ENCODE measurements at regions not wholly inside any gene's neighbourhood (a gene's known extent, or its start where the extent isn't known, plus 50 kb on each side); places are given as distances from the start of the nearest gene placed in this dataset.

DNA sequence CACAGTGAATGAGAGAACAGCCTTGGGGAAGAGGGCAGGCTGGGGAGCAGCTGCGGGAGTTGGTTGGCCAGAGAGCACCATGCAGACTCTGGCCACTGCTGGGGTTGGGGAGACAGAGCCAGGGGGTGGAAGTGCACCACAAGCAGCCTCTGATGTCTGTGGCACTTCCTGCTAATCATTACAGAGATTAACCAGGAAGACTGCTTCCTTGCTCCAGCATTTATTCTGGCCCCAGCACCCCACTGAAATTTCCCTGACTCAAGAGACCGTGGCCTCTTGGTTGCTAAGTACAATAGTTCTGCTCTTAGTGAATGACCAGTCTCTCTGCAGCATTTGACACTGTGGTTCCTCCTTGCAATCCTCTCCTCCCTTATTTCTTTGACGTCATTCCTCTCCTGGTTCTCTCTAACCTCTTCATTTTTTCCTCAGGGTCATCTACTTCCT lies 266.2 kb upstream of the ROPN1 start:
- intact Hi-C loops (cut with DNase I) = no loop called here
- Histone ChIP-seq H3K4me1 (ENCODE audit: control insufficient read depth in 2 of 3, insufficient read depth in 2 of 3, low read depth in 1 of 3, low read length in 3 of 3) (peaks cover 3 to 19% (median 17%) of the 10 kb centered on the region in 3 donors), H3K9ac (ENCODE audit: low read length in 3 of 3) (no peak overlapping the region), H3K27me3 (ENCODE audit: control insufficient read depth, insufficient read depth, low read length) (no peaks in the 10 kb centered on the region), H3K27ac (ENCODE audit: low read depth in 2 of 2, low read length in 2 of 2) (peak overlapping the region in 1 of 2 donors; percentile 44), H3K4me3 (ENCODE audit: low read length in 3 of 3) (no peak overlapping the region), H3K9me3 (ENCODE audit: control insufficient read depth in 2 of 3, insufficient read depth in 1 of 3, low read length in 3 of 3) (no peaks in the 10 kb centered on the region), H3K36me3 (ENCODE audit: control insufficient read depth in 2 of 3, insufficient read depth in 3 of 3, low read length in 3 of 3) (no peaks in the 10 kb centered on the region)
- DNase-seq (peak; percentile 55 to 80 (median 79)), FAIRE-seq (no peak)
- TF ChIP-seq CTCF (IDR thresholded peaks at IDR 0.05; ENCODE audit: borderline replicate concordance, extremely low read depth, insufficient read depth) = no peak

DNA sequence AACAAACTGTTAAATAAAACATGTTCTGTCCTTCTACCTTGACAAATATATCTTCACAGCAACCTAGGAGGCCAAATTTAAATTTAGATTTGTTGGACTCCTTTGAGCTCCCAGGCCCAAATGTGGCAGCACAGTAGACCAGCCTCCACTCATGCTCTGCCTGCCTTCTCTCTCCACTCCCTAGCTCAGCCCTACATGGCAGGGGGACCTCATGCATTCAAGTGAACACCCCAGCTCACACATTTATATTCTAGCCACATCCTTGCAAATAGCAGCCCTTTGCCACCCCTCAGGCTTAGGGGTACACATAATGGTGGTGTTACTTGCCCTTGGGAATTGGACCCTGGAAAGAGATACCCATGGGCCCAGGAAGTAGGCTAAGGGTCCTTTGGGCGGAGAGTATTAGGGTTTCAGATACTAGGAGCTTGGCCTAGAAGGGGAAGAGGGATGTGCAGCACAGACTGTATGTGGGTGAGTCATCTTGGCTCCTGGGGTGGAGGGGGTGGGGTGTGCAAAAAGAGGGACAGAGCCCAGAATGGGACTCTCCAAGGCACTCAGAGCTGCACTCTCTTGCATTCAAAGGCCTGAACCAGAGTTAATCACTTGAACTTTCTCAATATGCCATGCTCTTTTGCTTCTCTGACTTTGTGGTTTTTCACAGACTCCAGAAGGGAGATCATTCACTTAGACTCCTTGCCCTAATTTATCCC lies 268.4 kb upstream of the ROPN1 start:
- H3K9me3 ChIP-seq (ENCODE audit: control insufficient read depth in 2 of 3, insufficient read depth in 1 of 3, low read length in 3 of 3) = no peaks in the 10 kb centered on the region
- H3K4me1 ChIP-seq (ENCODE audit: control insufficient read depth in 2 of 3, insufficient read depth in 2 of 3, low read depth in 1 of 3, low read length in 3 of 3) = peaks cover 3 to 19% (median 17%) of the 10 kb centered on the region in 3 donors
- no peak for FAIRE-seq
- intact Hi-C loops (cut with DNase I) = no loop called here
- no peak overlapping the region for H3K4me3 ChIP-seq (ENCODE audit: low read length in 3 of 3)
- no peak overlapping the region for H3K9ac ChIP-seq (ENCODE audit: low read length in 3 of 3)
- no peaks in the 10 kb centered on the region for H3K27me3 ChIP-seq (ENCODE audit: control insufficient read depth, insufficient read depth, low read length)
- TF ChIP-seq CTCF (IDR thresholded peaks at IDR 0.05; ENCODE audit: borderline replicate concordance, extremely low read depth, insufficient read depth) = no peak
- no peak overlapping the region for H3K27ac ChIP-seq (ENCODE audit: low read depth in 2 of 2, low read length in 2 of 2)
- H3K36me3 ChIP-seq (ENCODE audit: control insufficient read depth in 2 of 3, insufficient read depth in 3 of 3, low read length in 3 of 3) = no peaks in the 10 kb centered on the region
- DNase-seq = peak in 1 of 5 donors; percentile 84

DNA sequence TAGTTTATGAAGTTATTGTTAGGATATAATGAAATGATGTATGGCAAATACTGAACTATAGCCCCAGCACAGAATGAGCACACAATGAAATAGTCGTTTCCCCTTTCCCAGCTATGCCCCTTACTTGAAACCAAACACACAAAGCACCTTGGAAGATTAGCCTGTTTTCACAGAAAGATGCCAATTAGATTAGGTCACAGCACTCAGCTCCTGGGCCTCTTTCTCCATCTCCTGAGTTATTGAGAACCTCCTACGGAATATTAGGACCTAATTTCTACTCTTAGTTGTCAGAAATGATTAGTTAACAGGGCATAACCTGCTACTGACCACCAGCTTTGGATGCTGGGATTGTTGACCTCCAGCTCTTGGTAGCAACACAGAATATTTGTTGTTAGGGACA lies 269.4 kb upstream of the ROPN1 start:
- FAIRE-seq = no peak
- H3K4me1 ChIP-seq (ENCODE audit: control insufficient read depth in 2 of 3, insufficient read depth in 2 of 3, low read depth in 1 of 3, low read length in 3 of 3) = peaks cover 3 to 16% (median 14%) of the 10 kb centered on the region in 3 donors
- H3K4me3 ChIP-seq (ENCODE audit: low read length in 3 of 3) = no peak overlapping the region
- H3K27ac ChIP-seq (ENCODE audit: low read depth in 2 of 2, low read length in 2 of 2) = no peak overlapping the region
- intact Hi-C loops (cut with DNase I) = no loop called here
- no peak for TF ChIP-seq CTCF (IDR thresholded peaks at IDR 0.05; ENCODE audit: borderline replicate concordance, extremely low read depth, insufficient read depth)
- no peak for DNase-seq
- no peaks in the 10 kb centered on the region for H3K27me3 ChIP-seq (ENCODE audit: control insufficient read depth, insufficient read depth, low read length)
- H3K9me3 ChIP-seq (ENCODE audit: control insufficient read depth in 2 of 3, insufficient read depth in 1 of 3, low read length in 3 of 3) = no peaks in the 10 kb centered on the region
- H3K36me3 ChIP-seq (ENCODE audit: control insufficient read depth in 2 of 3, insufficient read depth in 3 of 3, low read length in 3 of 3) = no peaks in the 10 kb centered on the region
- H3K9ac ChIP-seq (ENCODE audit: low read length in 3 of 3) = no peak overlapping the region
